Duodenal mucosa (tissue), 2 donors: ENCODE measurements at regions not wholly inside any gene's neighbourhood (a gene's known extent, or its start where the extent isn't known, plus 50 kb on each side); places are given as distances from the start of the nearest gene placed in this dataset.

ENCODE experiments used
- H3K27ac ChIP-seq: one replicate; pipeline ENCODE4 v1.7.0; 2013; ENCODE audit warnings: low read depth, low read length
- H3K27me3 ChIP-seq, 2 donors: one replicate each; pipeline ENCODE4 v1.7.0; 2013; ENCODE audit warnings: low read length in 2 of 2, control low read depth in 1 of 2; ENCODE audit not compliant: insufficient read depth in 2 of 2, control insufficient read depth in 1 of 2
- H3K36me3 ChIP-seq, 2 donors: one replicate each; pipeline ENCODE4 v1.7.0; 2013; ENCODE audit warnings: low read length in 2 of 2, control low read depth in 1 of 2; ENCODE audit not compliant: insufficient read depth in 2 of 2, control insufficient read depth in 1 of 2
- H3K4me1 ChIP-seq, 2 donors: one replicate each; pipeline ENCODE4 v1.7.0; 2013; ENCODE audit warnings: low read length in 2 of 2, control low read depth in 1 of 2; ENCODE audit not compliant: insufficient read depth in 2 of 2, control insufficient read depth in 1 of 2
- H3K4me3 ChIP-seq, 2 donors: one replicate each; pipeline ENCODE4 v1.7.0; 2013; ENCODE audit warnings: low read length in 2 of 2, low read depth in 1 of 2
- H3K9ac ChIP-seq, 2 donors: one replicate each; pipeline ENCODE4 v1.7.0; 2013; ENCODE audit warnings: low read length in 2 of 2, low read depth in 1 of 2
- H3K9me3 ChIP-seq, 2 donors: one replicate each; pipeline ENCODE4 v1.7.0; 2013; ENCODE audit warnings: low read length in 2 of 2, control low read depth in 1 of 2; ENCODE audit not compliant: control insufficient read depth in 1 of 2

- H3K4me3 ChIP-seq, result no peak overlapping the region
- no peak overlapping the region for H3K27ac ChIP-seq
- H3K9ac ChIP-seq, result no peak overlapping the region
- H3K9me3 ChIP-seq, result no peaks in the 10 kb centered on the region
- H3K4me1 ChIP-seq, result no peaks in the 10 kb centered on the region
- H3K36me3 ChIP-seq, result no peaks in the 10 kb centered on the region
- no peaks in the 10 kb centered on the region for H3K27me3 ChIP-seq
Measured at GRCh38 chr2:19769513-19769912, 132.3 kb downstream of the TTC32 start.

DNA sequence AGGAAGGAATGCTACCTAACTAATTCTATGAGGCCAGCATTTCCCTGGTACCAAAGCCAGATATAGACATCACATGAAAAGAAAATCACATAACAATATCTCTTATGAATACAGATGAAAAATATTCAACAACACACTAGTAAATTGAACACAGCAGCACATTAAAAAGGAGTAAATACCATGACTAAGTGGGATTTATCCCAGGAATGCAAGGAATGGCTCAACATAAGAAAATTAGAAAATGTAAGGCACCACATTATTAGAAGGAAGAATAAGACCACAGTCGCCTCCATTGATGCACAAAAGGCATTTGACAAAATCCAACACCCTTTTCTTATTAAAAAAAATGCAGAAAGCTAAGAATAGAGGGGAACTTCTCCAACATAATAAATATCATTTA lies 133.9 kb downstream of the TTC32 start:
- H3K36me3 ChIP-seq, result no peaks in the 10 kb centered on the region
- no peak overlapping the region for H3K9ac ChIP-seq
- no peaks in the 10 kb centered on the region for H3K27me3 ChIP-seq
- no peaks in the 10 kb centered on the region for H3K9me3 ChIP-seq
- no peaks in the 10 kb centered on the region for H3K4me1 ChIP-seq
- H3K4me3 ChIP-seq, result no peak overlapping the region
- H3K27ac ChIP-seq, result no peak overlapping the region

DNA sequence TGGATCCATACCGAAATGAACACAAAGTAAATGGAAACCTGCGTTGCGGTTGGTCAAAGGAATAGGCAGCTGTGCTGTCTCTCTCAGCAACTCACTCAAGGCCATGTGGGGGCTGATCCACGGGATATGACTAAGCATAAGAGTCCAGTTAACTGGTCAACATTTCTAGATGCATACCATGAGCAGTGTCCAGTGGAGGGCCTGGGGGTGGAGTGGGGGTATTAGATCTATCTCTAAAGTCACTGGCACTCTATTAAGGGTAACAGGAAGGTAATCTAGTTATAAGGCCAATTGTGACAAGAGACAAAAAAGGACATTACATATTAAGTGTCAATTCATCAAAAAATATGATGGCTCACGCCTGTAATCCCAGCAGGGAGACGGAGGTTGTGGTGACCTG lies 136.8 kb downstream of the TTC32 start:
- Histone ChIP-seq H3K9me3 (no peaks in the 10 kb centered on the region), H3K9ac (no peak overlapping the region), H3K27ac (no peak overlapping the region), H3K4me1 (no peaks in the 10 kb centered on the region), H3K27me3 (no peaks in the 10 kb centered on the region), H3K36me3 (no peaks in the 10 kb centered on the region), H3K4me3 (no peak overlapping the region)

DNA sequence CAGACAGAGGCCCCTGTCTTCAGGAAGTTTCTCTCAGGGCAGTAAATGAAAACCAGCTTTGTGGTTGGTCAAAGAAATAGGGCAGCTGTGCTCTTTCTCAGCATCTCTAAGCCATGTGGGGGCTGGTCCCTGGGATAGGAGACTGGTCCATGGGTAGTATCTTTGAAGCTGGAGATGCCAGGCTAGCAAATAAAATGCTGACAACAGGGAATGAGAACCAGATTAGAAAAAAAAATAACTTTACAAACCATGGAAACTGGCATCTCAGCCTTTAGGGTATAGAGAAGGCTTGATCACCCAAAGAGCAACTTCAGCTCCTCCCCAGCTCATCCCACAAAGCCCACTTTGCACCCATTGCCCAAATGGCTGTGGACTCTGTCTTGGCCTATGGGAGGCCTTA lies 138.1 kb downstream of the TTC32 start:
- Histone ChIP-seq H3K36me3 (no peaks in the 10 kb centered on the region), H3K9ac (no peak overlapping the region), H3K4me3 (no peak overlapping the region), H3K27me3 (no peaks in the 10 kb centered on the region), H3K27ac (no peak overlapping the region), H3K4me1 (no peaks in the 10 kb centered on the region), H3K9me3 (no peaks in the 10 kb centered on the region)

DNA sequence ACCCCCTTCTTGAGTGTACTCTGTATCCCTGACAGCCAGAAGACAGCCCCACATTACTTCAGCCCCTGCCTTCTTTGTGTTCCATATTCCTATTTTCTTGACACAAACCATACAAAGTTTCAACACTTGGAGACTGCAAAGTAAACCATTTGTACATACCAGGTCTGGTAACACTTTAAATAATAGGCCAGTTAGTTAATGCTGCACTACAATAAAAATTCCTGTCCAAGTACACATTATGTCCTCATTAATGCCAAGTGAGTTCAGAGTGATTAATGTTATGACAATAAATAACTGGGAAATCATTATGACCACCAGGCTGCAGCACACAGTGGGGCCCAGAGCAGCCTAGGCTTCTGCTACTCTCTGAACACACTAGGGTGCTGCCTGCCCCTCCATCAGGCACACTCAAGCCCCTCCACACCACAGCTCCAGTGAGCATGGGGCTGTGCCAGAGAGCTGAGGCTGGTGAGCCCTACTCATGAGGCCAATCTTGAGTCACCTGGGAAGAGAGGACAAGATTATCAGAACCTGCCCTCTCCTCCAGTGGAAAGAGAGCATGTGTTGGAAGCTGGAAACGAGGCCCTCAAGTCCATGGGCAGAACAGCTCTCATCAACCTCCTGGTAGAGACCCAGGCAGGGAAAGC lies 138.7 kb downstream of the TTC32 start:
- Histone ChIP-seq H3K27ac (no peak overlapping the region), H3K4me1 (no peaks in the 10 kb centered on the region), H3K27me3 (no peaks in the 10 kb centered on the region), H3K9me3 (no peaks in the 10 kb centered on the region), H3K4me3 (no peak overlapping the region), H3K9ac (no peak overlapping the region), H3K36me3 (no peaks in the 10 kb centered on the region)

DNA sequence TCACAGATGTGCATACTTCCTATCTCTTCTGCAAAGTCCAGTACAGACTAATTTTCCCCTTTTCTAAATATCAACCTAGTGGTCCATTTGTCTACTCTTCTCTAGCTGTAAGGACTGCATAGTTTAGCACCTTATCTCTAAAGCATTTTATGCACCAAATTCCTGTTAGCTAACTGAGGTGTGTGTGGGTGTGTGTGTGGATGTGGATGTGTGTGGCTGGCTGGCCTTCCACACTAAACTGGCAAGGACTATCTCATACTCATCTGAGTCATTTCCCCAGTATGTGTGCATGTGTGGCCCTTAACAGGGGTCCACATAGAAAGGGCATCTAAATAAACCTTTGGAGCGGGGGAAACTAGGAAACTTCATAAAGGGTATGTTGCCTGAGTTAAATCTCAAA lies 139.6 kb downstream of the TTC32 start:
- Histone ChIP-seq H3K27ac (no peak overlapping the region), H3K4me1 (no peaks in the 10 kb centered on the region), H3K36me3 (no peaks in the 10 kb centered on the region), H3K4me3 (no peak overlapping the region), H3K9ac (no peak overlapping the region), H3K27me3 (no peaks in the 10 kb centered on the region), H3K9me3 (no peaks in the 10 kb centered on the region)

DNA sequence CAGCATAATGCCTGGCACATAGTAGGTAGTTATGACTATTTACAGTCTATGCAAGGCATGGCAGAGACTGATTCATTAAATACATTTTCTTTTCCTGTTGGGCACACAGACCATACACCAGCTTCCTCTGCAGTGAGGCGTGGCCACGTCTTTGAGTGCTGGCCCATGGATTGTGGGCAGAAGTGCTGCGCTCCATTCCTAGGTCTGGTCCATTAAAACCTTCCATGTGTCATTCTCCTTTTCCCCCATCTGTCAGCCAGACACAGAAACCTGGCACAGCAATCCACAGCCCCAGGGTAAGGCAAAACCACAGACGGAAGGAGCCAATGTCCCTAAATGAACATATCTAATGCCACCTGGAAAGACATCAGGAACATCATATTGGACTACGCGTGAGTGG lies 141.9 kb downstream of the TTC32 start:
- Histone ChIP-seq H3K36me3 (no peaks in the 10 kb centered on the region), H3K4me3 (no peak overlapping the region), H3K9ac (no peak overlapping the region), H3K27me3 (no peaks in the 10 kb centered on the region), H3K9me3 (no peaks in the 10 kb centered on the region), H3K4me1 (no peaks in the 10 kb centered on the region), H3K27ac (no peak overlapping the region)

DNA sequence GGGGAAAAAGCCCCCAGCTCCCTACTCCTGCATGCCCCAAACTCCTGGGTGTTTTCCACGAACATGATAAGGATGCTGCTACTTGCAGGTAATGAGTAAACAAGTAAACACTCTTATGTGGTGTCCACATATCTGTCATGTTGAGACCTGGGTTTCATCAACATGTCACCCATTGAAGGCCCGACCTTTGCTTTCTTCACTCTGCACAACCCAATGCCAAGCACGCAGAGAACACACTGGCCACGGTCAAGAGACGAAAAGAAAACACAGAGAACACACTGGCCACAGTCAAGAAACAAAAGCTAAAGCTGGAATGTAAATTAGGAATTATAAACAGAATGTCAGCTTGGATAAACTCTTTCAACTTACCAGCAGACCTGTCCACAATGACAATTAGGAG lies 143.1 kb downstream of the TTC32 start:
- Histone ChIP-seq H3K27ac (no peak overlapping the region), H3K9ac (no peak overlapping the region), H3K4me3 (no peak overlapping the region), H3K36me3 (no peaks in the 10 kb centered on the region), H3K4me1 (no peaks in the 10 kb centered on the region), H3K27me3 (no peaks in the 10 kb centered on the region), H3K9me3 (no peaks in the 10 kb centered on the region)

DNA sequence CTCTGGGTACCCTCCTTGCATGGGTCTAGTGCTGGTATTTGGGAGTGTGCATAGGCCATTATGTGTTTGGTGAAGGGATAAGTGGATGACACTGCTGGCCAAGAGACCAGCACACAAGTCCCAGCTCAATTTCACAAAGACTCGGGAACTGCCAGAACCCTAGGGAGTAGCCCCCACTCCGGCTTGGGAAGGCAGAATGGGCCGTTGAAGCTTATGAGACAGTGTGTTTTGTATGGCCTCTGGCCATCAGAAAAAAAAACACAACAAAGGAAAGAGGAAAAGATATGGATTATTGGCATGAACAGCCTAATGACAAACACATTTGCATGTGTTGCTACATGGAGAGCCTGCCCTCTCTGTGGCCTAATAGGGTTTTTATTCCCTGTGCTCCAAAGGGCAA lies 144.2 kb downstream of the TTC32 start:
- no peaks in the 10 kb centered on the region for H3K27me3 ChIP-seq
- no peaks in the 10 kb centered on the region for H3K9me3 ChIP-seq
- no peak overlapping the region for H3K9ac ChIP-seq
- H3K4me3 ChIP-seq, result no peak overlapping the region
- H3K4me1 ChIP-seq, result no peaks in the 10 kb centered on the region
- no peaks in the 10 kb centered on the region for H3K36me3 ChIP-seq
- H3K27ac ChIP-seq, result no peak overlapping the region

GRCh38 chr2:19754907-19755306 lies 146.9 kb downstream of the TTC32 start:
- H3K4me3 ChIP-seq, result no peak overlapping the region
- no peaks in the 10 kb centered on the region for H3K36me3 ChIP-seq
- no peaks in the 10 kb centered on the region for H3K27me3 ChIP-seq
- H3K27ac ChIP-seq, result no peak overlapping the region
- no peaks in the 10 kb centered on the region for H3K4me1 ChIP-seq
- H3K9me3 ChIP-seq, result no peaks in the 10 kb centered on the region
- H3K9ac ChIP-seq, result no peak overlapping the region

DNA sequence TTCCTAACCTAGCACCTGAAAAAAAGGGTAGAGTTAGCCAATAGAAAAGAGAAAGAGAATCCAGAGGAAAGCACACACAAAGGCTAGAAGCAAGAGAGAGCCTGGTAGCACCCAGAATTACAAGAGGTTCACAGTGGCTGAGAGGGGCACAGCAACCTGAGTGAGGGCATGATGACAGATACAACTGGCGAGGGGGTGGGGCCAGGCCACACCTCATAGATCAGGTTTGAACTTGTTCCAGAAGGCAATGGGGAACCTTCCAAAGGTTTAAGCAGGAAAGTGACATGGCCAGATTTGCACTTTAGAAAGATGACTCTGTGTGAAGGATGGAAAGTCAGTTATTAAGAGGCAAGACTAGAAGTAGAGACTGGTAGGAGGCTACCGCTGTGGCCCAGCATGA lies 148.0 kb downstream of the TTC32 start:
- H3K9ac ChIP-seq, result no peak overlapping the region
- H3K4me3 ChIP-seq, result no peak overlapping the region
- no peaks in the 10 kb centered on the region for H3K27me3 ChIP-seq
- H3K4me1 ChIP-seq, result no peaks in the 10 kb centered on the region
- no peak overlapping the region for H3K27ac ChIP-seq
- H3K36me3 ChIP-seq, result no peaks in the 10 kb centered on the region
- H3K9me3 ChIP-seq, result no peaks in the 10 kb centered on the region
